GM23338 (cell line): ENCODE measurements at regions not wholly inside any gene's neighbourhood (a gene's known extent, or its start where the extent isn't known, plus 50 kb on each side); places are given as distances from the start of the nearest gene placed in this dataset.

Experiments
- ATAC-seq: fragments of 200-7000 bp; cut with Tn5 transposase; 3 replicates; pipeline ENCODE4 v1.9.1; 2020
- DNase-seq: peaks from one replicate; pipeline ENCODE4 v3.0.0-alpha.2; 2015; ENCODE audit warnings: low spot score
- H2AFZ ChIP-seq: fragments of 200-600 bp; sonication (generic); 2 replicates; pipeline ENCODE4 v1.8.0; 2016; ENCODE audit warnings: antibody characterized with exemption, mild to moderate bottlenecking, moderate library complexity
- H3F3A ChIP-seq: fragments of 200-600 bp; sonication (generic); replicated peaks from 2 replicates; pipeline ENCODE4 v1.8.0; 2017; ENCODE audit warnings: antibody characterized with exemption, mixed run types, low read depth
- H3K27ac ChIP-seq: fragments of 200-600 bp; sonication (generic); 2 replicates; pipeline ENCODE4 v1.6.1; 2016; ENCODE audit warnings: low read depth
- H3K27me3 ChIP-seq: fragments of 200-600 bp; sonication (generic); 2 replicates; pipeline ENCODE4 v1.8.0; 2016; ENCODE audit warnings: mild to moderate bottlenecking, mixed run types, moderate library complexity; ENCODE audit not compliant: insufficient read depth
- H3K36me3 ChIP-seq: fragments of 200-600 bp; sonication (generic); 2 replicates; pipeline ENCODE4 v1.8.0; 2016; ENCODE audit warnings: mild to moderate bottlenecking; ENCODE audit not compliant: insufficient read depth
- H3K4me1 ChIP-seq: fragments of 200-600 bp; sonication (generic); 2 replicates; pipeline ENCODE4 v1.8.0; 2016; ENCODE audit warnings: mild to moderate bottlenecking, moderate library complexity; ENCODE audit not compliant: insufficient read depth
- H3K4me2 ChIP-seq: fragments of 200-600 bp; sonication (generic); 2 replicates; pipeline ENCODE4 v1.7.1; 2017; ENCODE audit warnings: mixed run types
- H3K4me3 ChIP-seq: fragments of 200-600 bp; sonication (generic); 2 replicates; pipeline ENCODE4 v1.6.1; 2016; ENCODE audit warnings: mixed run types
- H3K79me2 ChIP-seq: fragments of 200-600 bp; sonication (generic); replicated peaks from 2 replicates; pipeline ENCODE4 v1.8.0; 2017; ENCODE audit warnings: mild to moderate bottlenecking; ENCODE audit not compliant: insufficient read depth
- H3K9me2 ChIP-seq: fragments of 200-600 bp; sonication (generic); 2 replicates; pipeline ENCODE4 v1.8.0; 2017; ENCODE audit not compliant: insufficient read depth
- H4K20me1 ChIP-seq: fragments of 200-600 bp; sonication (generic); replicated peaks from 2 replicates; pipeline ENCODE4 v1.8.0; 2017; ENCODE audit warnings: mild to moderate bottlenecking; ENCODE audit not compliant: insufficient read depth
- H3K27ac Mint-ChIP-seq: 2 replicates; pipeline ENCODE4 v1.8.0; 2020; ENCODE audit warnings: inconsistent platforms, mild to moderate bottlenecking, moderate library complexity, mixed read lengths
- H3K27me3 Mint-ChIP-seq: 3 replicates; pipeline ENCODE4 v1.8.0; 2022; ENCODE audit warnings: low read depth, mild to moderate bottlenecking, moderate library complexity, mixed read lengths, inconsistent platforms; ENCODE audit not compliant: insufficient read depth, poor library complexity
- H3K36me3 Mint-ChIP-seq: 3 replicates; pipeline ENCODE4 v1.8.0; 2021; ENCODE audit warnings: low read depth, mild to moderate bottlenecking, inconsistent platforms, moderate library complexity, mixed read lengths
- H3K4me1 Mint-ChIP-seq: 3 replicates; pipeline ENCODE4 v1.8.0; 2020; ENCODE audit warnings: mild to moderate bottlenecking, inconsistent platforms, mixed read lengths
- H3K4me3 Mint-ChIP-seq: 3 replicates; pipeline ENCODE4 v1.8.0; 2021; ENCODE audit warnings: moderate library complexity, mild to moderate bottlenecking, inconsistent platforms, mixed read lengths
- H3K9me3 Mint-ChIP-seq: 3 replicates; pipeline ENCODE4 v1.8.0; 2020; ENCODE audit warnings: moderate library complexity, mild to moderate bottlenecking, inconsistent platforms, mixed read lengths
- CREB1 ChIP-seq: fragments of 250-450 bp; sonication (Bioruptor Pico); IDR thresholded peaks from 2 replicates; pipeline ENCODE4 v1.5.0; 2020; ENCODE audit warnings: low read depth, mild to moderate bottlenecking, moderate library complexity
- ZNF114 ChIP-seq: fragments of 250-450 bp; sonication (Bioruptor Pico); IDR thresholded peaks from 2 replicates; pipeline ENCODE4 v1.5.0; 2020; ENCODE audit warnings: mild to moderate bottlenecking, moderate library complexity
- ZNF331 ChIP-seq: fragments of 250-450 bp; sonication (Bioruptor Pico); IDR thresholded peaks from 2 replicates; pipeline ENCODE4 v1.5.0; 2020; ENCODE audit warnings: low read depth, mild to moderate bottlenecking, moderate library complexity
- TF ChIP-seq, protein P1 (sequence below): IDR thresholded peaks from 2 replicates; pipeline ENCODE4 v1.6.1; 2016; ENCODE audit warnings: antibody characterized with exemption
- TF ChIP-seq, protein P2 (sequence below): IDR thresholded peaks from one replicate; pipeline ENCODE4 v1.6.1; 2018; ENCODE audit warnings: antibody characterized with exemption; ENCODE audit not compliant: unreplicated experiment
- TF ChIP-seq, protein P3 (sequence below): fragments of 250-450 bp; sonication (Bioruptor Pico); IDR thresholded peaks from 2 replicates; pipeline ENCODE4 v1.5.0; 2020; ENCODE audit warnings: mild to moderate bottlenecking, moderate library complexity

DNA sequence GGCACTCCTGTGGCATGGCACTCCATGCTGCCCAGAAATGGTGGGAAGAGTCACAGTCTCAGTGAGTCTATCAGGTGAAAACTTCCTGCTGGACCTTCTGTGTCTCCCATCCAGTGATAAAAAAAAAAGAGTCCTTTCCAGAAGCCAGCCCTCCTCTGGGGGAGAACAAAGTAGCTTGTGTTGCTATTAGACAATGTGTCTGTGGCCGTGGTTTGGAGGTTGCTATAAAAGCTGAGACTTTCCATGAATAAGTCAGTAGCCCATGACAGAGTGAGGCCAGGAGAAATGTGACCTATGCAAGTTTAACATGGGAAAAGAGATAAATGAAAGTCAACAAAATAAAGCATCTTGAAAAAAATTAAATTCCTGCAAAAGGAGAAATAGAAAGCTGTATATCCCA, 250.7 kb upstream of the MON1B start:
- Histone ChIP-seq H3K27me3 (no peaks in the 10 kb centered on the region), H2AFZ (no peak overlapping the region), H3K4me3 (no peak overlapping the region), H3K27ac (no peak overlapping the region), H4K20me1 (no peaks in the 10 kb centered on the region), H3K4me2 (no peak overlapping the region), H3K9me2 (no peaks in the 10 kb centered on the region), H3F3A (no peaks in the 10 kb centered on the region), H3K36me3 (no peaks in the 10 kb centered on the region), H3K79me2 (no peaks in the 10 kb centered on the region), H3K4me1 (no peaks in the 10 kb centered on the region)
- Mint-ChIP-seq H3K4me1 (no peaks in the 10 kb centered on the region), H3K9me3 (peaks cover 46% of the 10 kb centered on the region), H3K36me3 (no peaks in the 10 kb centered on the region; the same call in 2 of the 3 replicates), H3K27me3 (peaks cover 2% of the 10 kb centered on the region), H3K4me3 (no peak overlapping the region), H3K27ac (no peak overlapping the region)
- ATAC-seq (no peak), DNase-seq (no peak)
- TF ChIP-seq, protein P1, sequence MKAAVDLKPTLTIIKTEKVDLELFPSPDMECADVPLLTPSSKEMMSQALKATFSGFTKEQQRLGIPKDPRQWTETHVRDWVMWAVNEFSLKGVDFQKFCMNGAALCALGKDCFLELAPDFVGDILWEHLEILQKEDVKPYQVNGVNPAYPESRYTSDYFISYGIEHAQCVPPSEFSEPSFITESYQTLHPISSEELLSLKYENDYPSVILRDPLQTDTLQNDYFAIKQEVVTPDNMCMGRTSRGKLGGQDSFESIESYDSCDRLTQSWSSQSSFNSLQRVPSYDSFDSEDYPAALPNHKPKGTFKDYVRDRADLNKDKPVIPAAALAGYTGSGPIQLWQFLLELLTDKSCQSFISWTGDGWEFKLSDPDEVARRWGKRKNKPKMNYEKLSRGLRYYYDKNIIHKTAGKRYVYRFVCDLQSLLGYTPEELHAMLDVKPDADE, result no peak
- TF ChIP-seq CREB1 (CRISPR knock-in tag) (no peak), ZNF331 (no peak)
- TF ChIP-seq, protein P2, sequence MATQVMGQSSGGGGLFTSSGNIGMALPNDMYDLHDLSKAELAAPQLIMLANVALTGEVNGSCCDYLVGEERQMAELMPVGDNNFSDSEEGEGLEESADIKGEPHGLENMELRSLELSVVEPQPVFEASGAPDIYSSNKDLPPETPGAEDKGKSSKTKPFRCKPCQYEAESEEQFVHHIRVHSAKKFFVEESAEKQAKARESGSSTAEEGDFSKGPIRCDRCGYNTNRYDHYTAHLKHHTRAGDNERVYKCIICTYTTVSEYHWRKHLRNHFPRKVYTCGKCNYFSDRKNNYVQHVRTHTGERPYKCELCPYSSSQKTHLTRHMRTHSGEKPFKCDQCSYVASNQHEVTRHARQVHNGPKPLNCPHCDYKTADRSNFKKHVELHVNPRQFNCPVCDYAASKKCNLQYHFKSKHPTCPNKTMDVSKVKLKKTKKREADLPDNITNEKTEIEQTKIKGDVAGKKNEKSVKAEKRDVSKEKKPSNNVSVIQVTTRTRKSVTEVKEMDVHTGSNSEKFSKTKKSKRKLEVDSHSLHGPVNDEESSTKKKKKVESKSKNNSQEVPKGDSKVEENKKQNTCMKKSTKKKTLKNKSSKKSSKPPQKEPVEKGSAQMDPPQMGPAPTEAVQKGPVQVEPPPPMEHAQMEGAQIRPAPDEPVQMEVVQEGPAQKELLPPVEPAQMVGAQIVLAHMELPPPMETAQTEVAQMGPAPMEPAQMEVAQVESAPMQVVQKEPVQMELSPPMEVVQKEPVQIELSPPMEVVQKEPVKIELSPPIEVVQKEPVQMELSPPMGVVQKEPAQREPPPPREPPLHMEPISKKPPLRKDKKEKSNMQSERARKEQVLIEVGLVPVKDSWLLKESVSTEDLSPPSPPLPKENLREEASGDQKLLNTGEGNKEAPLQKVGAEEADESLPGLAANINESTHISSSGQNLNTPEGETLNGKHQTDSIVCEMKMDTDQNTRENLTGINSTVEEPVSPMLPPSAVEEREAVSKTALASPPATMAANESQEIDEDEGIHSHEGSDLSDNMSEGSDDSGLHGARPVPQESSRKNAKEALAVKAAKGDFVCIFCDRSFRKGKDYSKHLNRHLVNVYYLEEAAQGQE, result no peak

DNA sequence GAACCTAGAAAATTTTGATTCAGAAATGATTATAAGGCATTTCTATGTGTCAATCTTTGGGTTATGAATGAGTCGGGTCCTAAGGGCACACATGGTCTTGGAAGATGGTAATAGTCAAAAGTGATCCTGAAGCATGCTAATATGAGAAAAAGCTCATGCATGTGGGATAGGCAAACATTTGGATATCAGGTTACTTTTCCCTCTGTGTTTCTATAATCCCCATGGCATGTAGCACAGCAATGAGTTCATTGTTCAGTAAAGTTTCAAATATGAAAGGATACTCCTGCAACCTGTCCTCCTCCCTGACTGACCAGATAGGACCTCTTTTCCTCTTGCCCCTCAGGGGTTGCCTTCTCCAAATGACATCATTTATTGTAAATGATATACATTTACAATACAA, 249.9 kb upstream of the MON1B start:
- H3K4me2 ChIP-seq, result no peak overlapping the region
- H3F3A ChIP-seq, result no peaks in the 10 kb centered on the region
- H2AFZ ChIP-seq, result no peak overlapping the region
- peaks cover 2% of the 10 kb centered on the region for H3K27me3 Mint-ChIP-seq
- H3K4me1 Mint-ChIP-seq, result no peaks in the 10 kb centered on the region
- H3K4me3 ChIP-seq, result no peak overlapping the region
- H3K27ac ChIP-seq, result no peak overlapping the region
- no peak overlapping the region for H3K4me3 Mint-ChIP-seq
- no peak overlapping the region for H3K27ac Mint-ChIP-seq
- H3K9me3 Mint-ChIP-seq, result peaks cover 47% of the 10 kb centered on the region
- H3K36me3 Mint-ChIP-seq, result no peaks in the 10 kb centered on the region; the same call in 2 of the 3 replicates
- H3K36me3 ChIP-seq, result no peaks in the 10 kb centered on the region
- H3K27me3 ChIP-seq, result no peaks in the 10 kb centered on the region
- no peaks in the 10 kb centered on the region for H3K4me1 ChIP-seq
- H3K9me2 ChIP-seq, result no peaks in the 10 kb centered on the region
- DNase-seq (no peak), ATAC-seq (no peak)
- H4K20me1 ChIP-seq, result no peaks in the 10 kb centered on the region
- H3K79me2 ChIP-seq, result no peaks in the 10 kb centered on the region
- TF ChIP-seq ZNF331, result no peak
- TF ChIP-seq ZNF114 (CRISPR knock-in tag), result no peak
- TF ChIP-seq, protein P2, result no peak
- TF ChIP-seq, protein P3, sequence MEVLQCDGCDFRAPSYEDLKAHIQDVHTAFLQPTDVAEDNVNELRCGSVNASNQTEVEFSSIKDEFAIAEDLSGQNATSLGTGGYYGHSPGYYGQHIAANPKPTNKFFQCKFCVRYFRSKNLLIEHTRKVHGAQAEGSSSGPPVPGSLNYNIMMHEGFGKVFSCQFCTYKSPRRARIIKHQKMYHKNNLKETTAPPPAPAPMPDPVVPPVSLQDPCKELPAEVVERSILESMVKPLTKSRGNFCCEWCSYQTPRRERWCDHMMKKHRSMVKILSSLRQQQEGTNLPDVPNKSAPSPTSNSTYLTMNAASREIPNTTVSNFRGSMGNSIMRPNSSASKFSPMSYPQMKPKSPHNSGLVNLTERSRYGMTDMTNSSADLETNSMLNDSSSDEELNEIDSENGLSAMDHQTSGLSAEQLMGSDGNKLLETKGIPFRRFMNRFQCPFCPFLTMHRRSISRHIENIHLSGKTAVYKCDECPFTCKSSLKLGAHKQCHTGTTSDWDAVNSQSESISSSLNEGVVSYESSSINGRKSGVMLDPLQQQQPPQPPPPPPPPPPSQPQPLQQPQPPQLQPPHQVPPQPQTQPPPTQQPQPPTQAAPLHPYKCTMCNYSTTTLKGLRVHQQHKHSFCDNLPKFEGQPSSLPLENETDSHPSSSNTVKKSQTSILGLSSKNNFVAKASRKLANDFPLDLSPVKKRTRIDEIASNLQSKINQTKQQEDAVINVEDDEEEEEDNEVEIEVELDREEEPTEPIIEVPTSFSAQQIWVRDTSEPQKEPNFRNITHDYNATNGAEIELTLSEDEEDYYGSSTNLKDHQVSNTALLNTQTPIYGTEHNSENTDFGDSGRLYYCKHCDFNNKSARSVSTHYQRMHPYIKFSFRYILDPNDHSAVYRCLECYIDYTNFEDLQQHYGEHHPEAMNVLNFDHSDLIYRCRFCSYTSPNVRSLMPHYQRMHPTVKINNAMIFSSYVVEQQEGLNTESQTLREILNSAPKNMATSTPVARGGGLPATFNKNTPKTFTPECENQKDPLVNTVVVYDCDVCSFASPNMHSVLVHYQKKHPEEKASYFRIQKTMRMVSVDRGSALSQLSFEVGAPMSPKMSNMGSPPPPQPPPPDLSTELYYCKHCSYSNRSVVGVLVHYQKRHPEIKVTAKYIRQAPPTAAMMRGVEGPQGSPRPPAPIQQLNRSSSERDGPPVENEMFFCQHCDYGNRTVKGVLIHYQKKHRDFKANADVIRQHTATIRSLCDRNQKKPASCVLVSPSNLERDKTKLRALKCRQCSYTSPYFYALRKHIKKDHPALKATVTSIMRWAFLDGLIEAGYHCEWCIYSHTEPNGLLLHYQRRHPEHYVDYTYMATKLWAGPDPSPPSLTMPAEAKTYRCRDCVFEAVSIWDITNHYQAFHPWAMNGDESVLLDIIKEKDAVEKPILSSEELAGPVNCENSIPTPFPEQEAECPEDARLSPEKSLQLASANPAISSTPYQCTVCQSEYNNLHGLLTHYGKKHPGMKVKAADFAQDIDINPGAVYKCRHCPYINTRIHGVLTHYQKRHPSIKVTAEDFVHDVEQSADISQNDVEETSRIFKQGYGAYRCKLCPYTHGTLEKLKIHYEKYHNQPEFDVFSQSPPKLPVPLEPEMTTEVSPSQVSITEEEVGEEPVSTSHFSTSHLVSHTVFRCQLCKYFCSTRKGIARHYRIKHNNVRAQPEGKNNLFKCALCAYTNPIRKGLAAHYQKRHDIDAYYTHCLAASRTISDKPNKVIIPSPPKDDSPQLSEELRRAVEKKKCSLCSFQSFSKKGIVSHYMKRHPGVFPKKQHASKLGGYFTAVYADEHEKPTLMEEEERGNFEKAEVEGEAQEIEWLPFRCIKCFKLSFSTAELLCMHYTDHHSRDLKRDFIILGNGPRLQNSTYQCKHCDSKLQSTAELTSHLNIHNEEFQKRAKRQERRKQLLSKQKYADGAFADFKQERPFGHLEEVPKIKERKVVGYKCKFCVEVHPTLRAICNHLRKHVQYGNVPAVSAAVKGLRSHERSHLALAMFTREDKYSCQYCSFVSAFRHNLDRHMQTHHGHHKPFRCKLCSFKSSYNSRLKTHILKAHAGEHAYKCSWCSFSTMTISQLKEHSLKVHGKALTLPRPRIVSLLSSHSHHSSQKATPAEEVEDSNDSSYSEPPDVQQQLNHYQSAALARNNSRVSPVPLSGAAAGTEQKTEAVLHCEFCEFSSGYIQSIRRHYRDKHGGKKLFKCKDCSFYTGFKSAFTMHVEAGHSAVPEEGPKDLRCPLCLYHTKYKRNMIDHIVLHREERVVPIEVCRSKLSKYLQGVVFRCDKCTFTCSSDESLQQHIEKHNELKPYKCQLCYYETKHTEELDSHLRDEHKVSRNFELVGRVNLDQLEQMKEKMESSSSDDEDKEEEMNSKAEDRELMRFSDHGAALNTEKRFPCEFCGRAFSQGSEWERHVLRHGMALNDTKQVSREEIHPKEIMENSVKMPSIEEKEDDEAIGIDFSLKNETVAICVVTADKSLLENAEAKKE (CRISPR knock-in tag), result no peak
